GM23338 (cell line): ENCODE measurements at regions not wholly inside any gene's neighbourhood (a gene's known extent, or its start where the extent isn't known, plus 50 kb on each side); places are given as distances from the start of the nearest gene placed in this dataset.

Experiments used
- ATAC-seq: fragments of 200-7000 bp; cut with Tn5 transposase; 3 replicates; pipeline ENCODE4 v1.9.1; 2020
- DNase-seq: peaks from one replicate; pipeline ENCODE4 v3.0.0-alpha.2; 2015; ENCODE audit warnings: low spot score
- H2AFZ ChIP-seq: fragments of 200-600 bp; sonication (generic); 2 replicates; pipeline ENCODE4 v1.8.0; 2016; ENCODE audit warnings: antibody characterized with exemption, mild to moderate bottlenecking, moderate library complexity
- H3F3A ChIP-seq: fragments of 200-600 bp; sonication (generic); replicated peaks from 2 replicates; pipeline ENCODE4 v1.8.0; 2017; ENCODE audit warnings: antibody characterized with exemption, mixed run types, low read depth
- H3K27ac ChIP-seq: fragments of 200-600 bp; sonication (generic); 2 replicates; pipeline ENCODE4 v1.6.1; 2016; ENCODE audit warnings: low read depth
- H3K27me3 ChIP-seq: fragments of 200-600 bp; sonication (generic); 2 replicates; pipeline ENCODE4 v1.8.0; 2016; ENCODE audit warnings: mild to moderate bottlenecking, mixed run types, moderate library complexity; ENCODE audit not compliant: insufficient read depth
- H3K36me3 ChIP-seq: fragments of 200-600 bp; sonication (generic); 2 replicates; pipeline ENCODE4 v1.8.0; 2016; ENCODE audit warnings: mild to moderate bottlenecking; ENCODE audit not compliant: insufficient read depth
- H3K4me1 ChIP-seq: fragments of 200-600 bp; sonication (generic); 2 replicates; pipeline ENCODE4 v1.8.0; 2016; ENCODE audit warnings: mild to moderate bottlenecking, moderate library complexity; ENCODE audit not compliant: insufficient read depth
- H3K4me2 ChIP-seq: fragments of 200-600 bp; sonication (generic); 2 replicates; pipeline ENCODE4 v1.7.1; 2017; ENCODE audit warnings: mixed run types
- H3K4me3 ChIP-seq: fragments of 200-600 bp; sonication (generic); 2 replicates; pipeline ENCODE4 v1.6.1; 2016; ENCODE audit warnings: mixed run types
- H3K79me2 ChIP-seq: fragments of 200-600 bp; sonication (generic); replicated peaks from 2 replicates; pipeline ENCODE4 v1.8.0; 2017; ENCODE audit warnings: mild to moderate bottlenecking; ENCODE audit not compliant: insufficient read depth
- H3K9me2 ChIP-seq: fragments of 200-600 bp; sonication (generic); 2 replicates; pipeline ENCODE4 v1.8.0; 2017; ENCODE audit not compliant: insufficient read depth
- H4K20me1 ChIP-seq: fragments of 200-600 bp; sonication (generic); replicated peaks from 2 replicates; pipeline ENCODE4 v1.8.0; 2017; ENCODE audit warnings: mild to moderate bottlenecking; ENCODE audit not compliant: insufficient read depth
- H3K27ac Mint-ChIP-seq: 2 replicates; pipeline ENCODE4 v1.8.0; 2020; ENCODE audit warnings: inconsistent platforms, mild to moderate bottlenecking, moderate library complexity, mixed read lengths
- H3K27me3 Mint-ChIP-seq: 3 replicates; pipeline ENCODE4 v1.8.0; 2022; ENCODE audit warnings: low read depth, mild to moderate bottlenecking, moderate library complexity, mixed read lengths, inconsistent platforms; ENCODE audit not compliant: insufficient read depth, poor library complexity
- H3K36me3 Mint-ChIP-seq: 3 replicates; pipeline ENCODE4 v1.8.0; 2021; ENCODE audit warnings: low read depth, mild to moderate bottlenecking, inconsistent platforms, moderate library complexity, mixed read lengths
- H3K4me1 Mint-ChIP-seq: 3 replicates; pipeline ENCODE4 v1.8.0; 2020; ENCODE audit warnings: mild to moderate bottlenecking, inconsistent platforms, mixed read lengths
- H3K4me3 Mint-ChIP-seq: 3 replicates; pipeline ENCODE4 v1.8.0; 2021; ENCODE audit warnings: moderate library complexity, mild to moderate bottlenecking, inconsistent platforms, mixed read lengths
- H3K9me3 Mint-ChIP-seq: 3 replicates; pipeline ENCODE4 v1.8.0; 2020; ENCODE audit warnings: moderate library complexity, mild to moderate bottlenecking, inconsistent platforms, mixed read lengths
- EZH2 ChIP-seq: fragments of 200-600 bp; sonication (generic); IDR thresholded peaks from one replicate; pipeline ENCODE4 v1.8.0; 2017; ENCODE audit warnings: antibody characterized with exemption, mild to moderate bottlenecking, low read depth; ENCODE audit not compliant: unreplicated experiment
- EZH2phosphoT487 ChIP-seq: fragments of 200-600 bp; sonication (generic); IDR thresholded peaks from one replicate; pipeline ENCODE4 v1.8.1; 2018; ENCODE audit warnings: antibody characterized with exemption; ENCODE audit not compliant: unreplicated experiment
- JUNB ChIP-seq: IDR thresholded peaks from one replicate; pipeline ENCODE4 v1.6.1; 2016; ENCODE audit warnings: antibody characterized with exemption; ENCODE audit not compliant: unreplicated experiment
- POLR2AphosphoS5 ChIP-seq: IDR thresholded peaks from 2 replicates; pipeline ENCODE4 v1.6.1; 2016; ENCODE audit warnings: antibody characterized with exemption, low read depth
- STAT1 ChIP-seq: IDR thresholded peaks from one replicate; pipeline ENCODE4 v1.6.1; 2016; ENCODE audit warnings: antibody characterized with exemption; ENCODE audit not compliant: unreplicated experiment
- ZNF114 ChIP-seq: fragments of 250-450 bp; sonication (Bioruptor Pico); IDR thresholded peaks from 2 replicates; pipeline ENCODE4 v1.5.0; 2020; ENCODE audit warnings: mild to moderate bottlenecking, moderate library complexity
- ZNF331 ChIP-seq: fragments of 250-450 bp; sonication (Bioruptor Pico); IDR thresholded peaks from 2 replicates; pipeline ENCODE4 v1.5.0; 2020; ENCODE audit warnings: low read depth, mild to moderate bottlenecking, moderate library complexity
- TF ChIP-seq, protein P1 (sequence below): IDR thresholded peaks from one replicate; pipeline ENCODE4 v1.6.1; 2018; ENCODE audit warnings: antibody characterized with exemption; ENCODE audit not compliant: unreplicated experiment
- TF ChIP-seq, protein P2 (sequence below), 2 experiments: fragments of 200-600 bp in 1 of 2; sonication (generic) in 1 of 2; conservative IDR thresholded peaks; 2 replicates each; pipeline versions ENCODE4 v1.5.1 to v1.6.1; 2016 to 2017; ENCODE audit warnings: antibody characterized with exemption in 2 of 2, low read depth in 2 of 2, mild to moderate bottlenecking in 2 of 2, moderate library complexity in 1 of 2
- TF ChIP-seq, protein P3 (sequence below): IDR thresholded peaks from 2 replicates; pipeline ENCODE4 v1.6.1; 2016; ENCODE audit warnings: antibody characterized with exemption

DNA sequence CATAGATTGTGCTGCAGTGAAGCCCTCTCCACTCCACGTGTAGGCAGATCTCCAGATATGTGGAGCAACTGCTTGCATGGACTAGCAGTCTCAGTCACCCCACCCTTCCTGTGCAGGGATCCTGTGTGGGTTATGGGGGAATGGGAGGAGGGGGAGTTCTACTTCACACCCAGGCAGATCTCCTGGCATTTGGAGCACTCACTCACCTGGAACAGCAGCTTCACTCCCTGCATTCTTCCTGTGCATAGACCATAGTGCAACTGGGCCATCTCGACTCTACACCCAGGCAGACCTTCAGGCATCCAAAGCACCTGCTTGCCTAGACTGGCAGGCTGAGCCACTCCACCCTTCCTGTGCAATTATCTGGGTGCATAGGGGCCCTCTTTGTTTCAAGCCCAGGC lies 96.0 kb upstream of the PCED1B start (continued):
- TF ChIP-seq, protein P1, sequence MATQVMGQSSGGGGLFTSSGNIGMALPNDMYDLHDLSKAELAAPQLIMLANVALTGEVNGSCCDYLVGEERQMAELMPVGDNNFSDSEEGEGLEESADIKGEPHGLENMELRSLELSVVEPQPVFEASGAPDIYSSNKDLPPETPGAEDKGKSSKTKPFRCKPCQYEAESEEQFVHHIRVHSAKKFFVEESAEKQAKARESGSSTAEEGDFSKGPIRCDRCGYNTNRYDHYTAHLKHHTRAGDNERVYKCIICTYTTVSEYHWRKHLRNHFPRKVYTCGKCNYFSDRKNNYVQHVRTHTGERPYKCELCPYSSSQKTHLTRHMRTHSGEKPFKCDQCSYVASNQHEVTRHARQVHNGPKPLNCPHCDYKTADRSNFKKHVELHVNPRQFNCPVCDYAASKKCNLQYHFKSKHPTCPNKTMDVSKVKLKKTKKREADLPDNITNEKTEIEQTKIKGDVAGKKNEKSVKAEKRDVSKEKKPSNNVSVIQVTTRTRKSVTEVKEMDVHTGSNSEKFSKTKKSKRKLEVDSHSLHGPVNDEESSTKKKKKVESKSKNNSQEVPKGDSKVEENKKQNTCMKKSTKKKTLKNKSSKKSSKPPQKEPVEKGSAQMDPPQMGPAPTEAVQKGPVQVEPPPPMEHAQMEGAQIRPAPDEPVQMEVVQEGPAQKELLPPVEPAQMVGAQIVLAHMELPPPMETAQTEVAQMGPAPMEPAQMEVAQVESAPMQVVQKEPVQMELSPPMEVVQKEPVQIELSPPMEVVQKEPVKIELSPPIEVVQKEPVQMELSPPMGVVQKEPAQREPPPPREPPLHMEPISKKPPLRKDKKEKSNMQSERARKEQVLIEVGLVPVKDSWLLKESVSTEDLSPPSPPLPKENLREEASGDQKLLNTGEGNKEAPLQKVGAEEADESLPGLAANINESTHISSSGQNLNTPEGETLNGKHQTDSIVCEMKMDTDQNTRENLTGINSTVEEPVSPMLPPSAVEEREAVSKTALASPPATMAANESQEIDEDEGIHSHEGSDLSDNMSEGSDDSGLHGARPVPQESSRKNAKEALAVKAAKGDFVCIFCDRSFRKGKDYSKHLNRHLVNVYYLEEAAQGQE = no peak
- TF ChIP-seq, protein P2, sequence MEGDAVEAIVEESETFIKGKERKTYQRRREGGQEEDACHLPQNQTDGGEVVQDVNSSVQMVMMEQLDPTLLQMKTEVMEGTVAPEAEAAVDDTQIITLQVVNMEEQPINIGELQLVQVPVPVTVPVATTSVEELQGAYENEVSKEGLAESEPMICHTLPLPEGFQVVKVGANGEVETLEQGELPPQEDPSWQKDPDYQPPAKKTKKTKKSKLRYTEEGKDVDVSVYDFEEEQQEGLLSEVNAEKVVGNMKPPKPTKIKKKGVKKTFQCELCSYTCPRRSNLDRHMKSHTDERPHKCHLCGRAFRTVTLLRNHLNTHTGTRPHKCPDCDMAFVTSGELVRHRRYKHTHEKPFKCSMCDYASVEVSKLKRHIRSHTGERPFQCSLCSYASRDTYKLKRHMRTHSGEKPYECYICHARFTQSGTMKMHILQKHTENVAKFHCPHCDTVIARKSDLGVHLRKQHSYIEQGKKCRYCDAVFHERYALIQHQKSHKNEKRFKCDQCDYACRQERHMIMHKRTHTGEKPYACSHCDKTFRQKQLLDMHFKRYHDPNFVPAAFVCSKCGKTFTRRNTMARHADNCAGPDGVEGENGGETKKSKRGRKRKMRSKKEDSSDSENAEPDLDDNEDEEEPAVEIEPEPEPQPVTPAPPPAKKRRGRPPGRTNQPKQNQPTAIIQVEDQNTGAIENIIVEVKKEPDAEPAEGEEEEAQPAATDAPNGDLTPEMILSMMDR (conservative IDR thresholded peaks at IDR 0.05; ENCODE audit: low read depth in 2 of 2) = no peak
- no peak for TF ChIP-seq ZNF331 (CRISPR knock-in tag)
- TF ChIP-seq ZNF114 = no peak
- no peak for TF ChIP-seq EZH2
- TF ChIP-seq POLR2AphosphoS5 = no peak
- TF ChIP-seq JUNB = no peak
- TF ChIP-seq, protein P3, sequence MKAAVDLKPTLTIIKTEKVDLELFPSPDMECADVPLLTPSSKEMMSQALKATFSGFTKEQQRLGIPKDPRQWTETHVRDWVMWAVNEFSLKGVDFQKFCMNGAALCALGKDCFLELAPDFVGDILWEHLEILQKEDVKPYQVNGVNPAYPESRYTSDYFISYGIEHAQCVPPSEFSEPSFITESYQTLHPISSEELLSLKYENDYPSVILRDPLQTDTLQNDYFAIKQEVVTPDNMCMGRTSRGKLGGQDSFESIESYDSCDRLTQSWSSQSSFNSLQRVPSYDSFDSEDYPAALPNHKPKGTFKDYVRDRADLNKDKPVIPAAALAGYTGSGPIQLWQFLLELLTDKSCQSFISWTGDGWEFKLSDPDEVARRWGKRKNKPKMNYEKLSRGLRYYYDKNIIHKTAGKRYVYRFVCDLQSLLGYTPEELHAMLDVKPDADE = no peak
- no peak for TF ChIP-seq EZH2phosphoT487

DNA sequence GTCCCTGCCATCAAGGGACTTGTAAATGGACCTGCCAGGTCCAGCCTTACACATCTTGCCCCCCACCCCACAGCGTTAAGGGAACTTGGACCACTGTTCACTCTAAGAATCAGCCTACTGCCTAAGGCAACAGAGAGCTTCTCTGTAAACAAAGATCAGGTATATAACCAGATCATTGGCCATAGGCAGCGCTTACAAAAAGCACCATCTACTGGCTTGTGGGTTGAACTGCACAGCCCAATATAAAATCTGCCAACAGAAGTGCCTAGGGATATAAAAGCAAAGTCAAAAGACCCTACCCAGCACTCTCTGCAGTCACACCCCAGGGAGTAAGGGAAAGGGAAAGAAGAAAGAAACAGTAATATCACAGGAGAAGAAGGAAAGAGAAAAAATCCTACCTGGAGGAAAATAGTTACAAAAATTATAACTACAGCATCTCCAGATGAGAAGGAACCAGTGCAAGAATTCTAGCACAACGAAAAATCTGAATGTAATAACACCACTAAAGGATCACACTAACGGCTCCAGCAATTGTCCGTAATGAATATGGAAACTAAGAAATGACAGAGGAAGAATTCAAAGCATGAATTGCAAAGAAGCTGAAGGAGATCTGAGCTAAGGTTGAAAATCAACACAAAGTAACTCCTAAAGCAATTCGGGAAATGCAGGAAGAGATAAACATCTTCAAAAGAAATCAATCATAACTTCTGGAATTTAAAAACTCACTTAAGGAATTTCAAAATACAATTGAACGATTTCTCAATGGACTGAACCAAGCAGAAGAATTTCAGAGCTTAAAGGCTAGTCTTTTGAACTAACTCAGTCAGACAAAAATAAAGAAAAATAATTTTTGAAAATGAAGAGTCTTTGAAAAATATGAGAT lies 95.2 kb upstream of the PCED1B start:
- no peaks in the 10 kb centered on the region for H4K20me1 ChIP-seq
- H2AFZ ChIP-seq = peak overlapping the region; percentile 90
- no peak overlapping the region for H3K27ac Mint-ChIP-seq
- H3K4me1 ChIP-seq = no peaks in the 10 kb centered on the region; the same call in 1 of the 2 replicates
- ATAC-seq = peak; percentile 96
- no peaks in the 10 kb centered on the region for H3K36me3 ChIP-seq
- H3F3A ChIP-seq = no peaks in the 10 kb centered on the region
- peak; percentile 80 for DNase-seq
- no peaks in the 10 kb centered on the region for H3K36me3 Mint-ChIP-seq
- H3K9me3 Mint-ChIP-seq = peaks cover 7% of the 10 kb centered on the region
- no peaks in the 10 kb centered on the region for H3K79me2 ChIP-seq
- H3K27me3 Mint-ChIP-seq = peaks cover 6% of the 10 kb centered on the region
- peaks cover 5% of the 10 kb centered on the region for H3K4me1 Mint-ChIP-seq
- H3K27me3 ChIP-seq = no peaks in the 10 kb centered on the region
- H3K4me3 Mint-ChIP-seq = no peak overlapping the region
- no peak overlapping the region for H3K4me3 ChIP-seq
- no peak overlapping the region for H3K27ac ChIP-seq
- no peaks in the 10 kb centered on the region for H3K9me2 ChIP-seq
- no peak overlapping the region for H3K4me2 ChIP-seq
- TF ChIP-seq, protein P3 = no peak
- TF ChIP-seq STAT1 (no peak), POLR2AphosphoS5 (no peak)
- TF ChIP-seq, protein P2 (conservative IDR thresholded peaks at IDR 0.05; ENCODE audit: low read depth in 2 of 2) = peak; percentile 82 to 86
